HepG2 (cell line): ENCODE measurements at regions not wholly inside any gene's neighbourhood (a gene's known extent, or its start where the extent isn't known, plus 50 kb on each side); places are given as distances from the start of the nearest gene placed in this dataset.

Experiments used
- ADNP ChIP-seq: sonication (generic); formaldehyde crosslinking; IDR thresholded peaks from 2 replicates; pipeline ENCODE4 v1.4.0; 2020; ENCODE audit warnings: missing genetic modification reagents
- AHDC1 ChIP-seq: sonication (generic); formaldehyde crosslinking; IDR thresholded peaks from 2 replicates; pipeline ENCODE4 v1.5.1; 2020; ENCODE audit warnings: mild to moderate bottlenecking, missing genetic modification reagents, borderline replicate concordance
- HOXA3 ChIP-seq: sonication (generic); formaldehyde crosslinking; IDR thresholded peaks from 2 replicates; pipeline ENCODE4 v1.5.0; 2020; ENCODE audit warnings: missing genetic modification reagents
- JUND ChIP-seq: sonication (generic); formaldehyde crosslinking; IDR thresholded peaks from 2 replicates; pipeline ENCODE4 v1.8.0; 2022; ENCODE audit warnings: mild to moderate bottlenecking, missing genetic modification reagents
- MTA3 ChIP-seq: sonication (generic); formaldehyde crosslinking; IDR thresholded peaks from 2 replicates; pipeline ENCODE4 v1.4.0; 2020; ENCODE audit warnings: missing genetic modification reagents
- PLRG1 ChIP-seq: fragments of 450-650 bp; conservative IDR thresholded peaks from 2 replicates; pipeline ENCODE4 v1.6.1; 2016
- RAD51 ChIP-seq: fragments of 450-650 bp; IDR thresholded peaks from 2 replicates; pipeline ENCODE4 v1.6.1; 2016; ENCODE audit warnings: borderline replicate concordance
- RORA ChIP-seq: sonication (generic); formaldehyde crosslinking; IDR thresholded peaks from 2 replicates; pipeline ENCODE4 v1.5.0; 2020; ENCODE audit warnings: mild to moderate bottlenecking, missing genetic modification reagents, moderate library complexity
- SMAD9 ChIP-seq: sonication (generic); formaldehyde crosslinking; IDR thresholded peaks from 2 replicates; pipeline ENCODE4 v1.5.1; 2020; ENCODE audit warnings: mild to moderate bottlenecking, missing genetic modification reagents
- ZFP36 ChIP-seq: fragments of 150-350 bp; IDR thresholded peaks from 2 replicates; pipeline ENCODE4 v1.6.1; 2018; ENCODE audit warnings: borderline replicate concordance, low read length, low read depth; ENCODE audit not compliant: partially characterized antibody
- ZNF530 ChIP-seq: sonication (generic); formaldehyde crosslinking; IDR thresholded peaks from 2 replicates; pipeline ENCODE4 v1.5.0; 2020; ENCODE audit warnings: low read depth, mild to moderate bottlenecking, missing genetic modification reagents
- TF ChIP-seq, protein P1 (sequence below): sonication (generic); formaldehyde crosslinking; IDR thresholded peaks from one replicate; pipeline ENCODE4 v1.5.1; 2020; ENCODE audit warnings: mild to moderate bottlenecking, missing genetic modification reagents; ENCODE audit errors: not compliant biosample characterization

- TF ChIP-seq ZFP36 (no peak), SMAD9 (CRISPR knock-in tag) (no peak), JUND (no peak), PLRG1 (no peak), MTA3 (CRISPR knock-in tag) (no peak), HOXA3 (CRISPR knock-in tag) (no peak), RAD51 (no peak), ZNF530 (CRISPR knock-in tag) (no peak), AHDC1 (CRISPR knock-in tag) (no peak), ADNP (CRISPR knock-in tag) (no peak), RORA (no peak)
- TF ChIP-seq, protein P1, sequence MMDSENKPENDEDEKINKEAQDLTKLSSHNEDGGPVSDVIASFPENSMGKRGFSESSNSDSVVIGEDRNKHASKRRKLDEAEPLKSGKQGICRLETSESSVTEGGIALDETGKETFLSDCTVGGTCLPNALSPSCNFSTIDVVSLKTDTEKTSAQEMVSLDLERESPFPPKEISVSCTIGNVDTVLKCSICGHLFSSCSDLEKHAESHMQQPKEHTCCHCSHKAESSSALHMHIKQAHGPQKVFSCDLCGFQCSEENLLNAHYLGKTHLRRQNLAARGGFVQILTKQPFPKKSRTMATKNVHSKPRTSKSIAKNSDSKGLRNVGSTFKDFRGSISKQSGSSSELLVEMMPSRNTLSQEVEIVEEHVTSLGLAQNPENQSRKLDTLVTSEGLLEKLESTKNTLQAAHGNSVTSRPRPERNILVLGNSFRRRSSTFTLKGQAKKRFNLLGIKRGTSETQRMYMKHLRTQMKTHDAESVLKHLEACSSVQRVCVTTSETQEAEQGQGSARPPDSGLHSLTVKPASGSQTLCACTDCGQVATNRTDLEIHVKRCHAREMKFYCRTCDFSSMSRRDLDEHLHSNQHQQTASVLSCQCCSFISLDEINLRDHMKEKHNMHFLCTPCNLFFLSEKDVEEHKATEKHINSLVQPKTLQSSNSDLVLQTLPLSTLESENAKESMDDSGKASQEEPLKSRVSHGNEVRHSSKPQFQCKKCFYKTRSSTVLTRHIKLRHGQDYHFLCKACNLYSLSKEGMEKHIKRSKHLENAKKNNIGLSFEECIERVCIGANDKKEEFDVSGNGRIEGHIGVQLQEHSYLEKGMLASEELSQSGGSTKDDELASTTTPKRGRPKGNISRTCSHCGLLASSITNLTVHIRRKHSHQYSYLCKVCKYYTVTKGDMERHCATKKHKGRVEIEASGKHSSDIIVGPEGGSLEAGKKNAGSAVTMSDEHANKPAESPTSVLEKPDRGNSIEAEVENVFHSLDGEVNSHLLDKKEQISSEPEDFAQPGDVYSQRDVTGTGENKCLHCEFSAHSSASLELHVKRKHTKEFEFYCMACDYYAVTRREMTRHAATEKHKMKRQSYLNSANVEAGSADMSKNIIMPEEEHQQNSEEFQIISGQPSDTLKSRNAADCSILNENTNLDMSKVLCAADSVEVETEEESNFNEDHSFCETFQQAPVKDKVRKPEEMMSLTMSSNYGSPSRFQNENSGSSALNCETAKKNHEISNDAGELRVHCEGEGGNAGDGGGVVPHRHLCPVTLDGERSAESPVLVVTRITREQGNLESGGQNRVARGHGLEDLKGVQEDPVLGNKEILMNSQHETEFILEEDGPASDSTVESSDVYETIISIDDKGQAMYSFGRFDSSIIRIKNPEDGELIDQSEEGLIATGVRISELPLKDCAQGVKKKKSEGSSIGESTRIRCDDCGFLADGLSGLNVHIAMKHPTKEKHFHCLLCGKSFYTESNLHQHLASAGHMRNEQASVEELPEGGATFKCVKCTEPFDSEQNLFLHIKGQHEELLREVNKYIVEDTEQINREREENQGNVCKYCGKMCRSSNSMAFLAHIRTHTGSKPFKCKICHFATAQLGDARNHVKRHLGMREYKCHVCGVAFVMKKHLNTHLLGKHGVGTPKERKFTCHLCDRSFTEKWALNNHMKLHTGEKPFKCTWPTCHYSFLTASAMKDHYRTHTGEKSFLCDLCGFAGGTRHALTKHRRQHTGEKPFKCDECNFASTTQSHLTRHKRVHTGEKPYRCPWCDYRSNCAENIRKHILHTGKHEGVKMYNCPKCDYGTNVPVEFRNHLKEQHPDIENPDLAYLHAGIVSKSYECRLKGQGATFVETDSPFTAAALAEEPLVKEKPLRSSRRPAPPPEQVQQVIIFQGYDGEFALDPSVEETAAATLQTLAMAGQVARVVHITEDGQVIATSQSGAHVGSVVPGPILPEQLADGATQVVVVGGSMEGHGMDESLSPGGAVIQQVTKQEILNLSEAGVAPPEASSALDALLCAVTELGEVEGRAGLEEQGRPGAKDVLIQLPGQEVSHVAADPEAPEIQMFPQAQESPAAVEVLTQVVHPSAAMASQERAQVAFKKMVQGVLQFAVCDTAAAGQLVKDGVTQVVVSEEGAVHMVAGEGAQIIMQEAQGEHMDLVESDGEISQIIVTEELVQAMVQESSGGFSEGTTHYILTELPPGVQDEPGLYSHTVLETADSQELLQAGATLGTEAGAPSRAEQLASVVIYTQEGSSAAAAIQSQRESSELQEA (CRISPR knock-in tag) = no peak
Measured at GRCh38 chr7:1291845-1292765, 59.4 kb downstream of the UNCX start.
